ENCODE measurements at regions not wholly inside any gene's neighbourhood (a gene's known extent, or its start where the extent isn't known, plus 50 kb on each side); places are given as distances from the start of the nearest gene placed in this dataset.

DNA sequence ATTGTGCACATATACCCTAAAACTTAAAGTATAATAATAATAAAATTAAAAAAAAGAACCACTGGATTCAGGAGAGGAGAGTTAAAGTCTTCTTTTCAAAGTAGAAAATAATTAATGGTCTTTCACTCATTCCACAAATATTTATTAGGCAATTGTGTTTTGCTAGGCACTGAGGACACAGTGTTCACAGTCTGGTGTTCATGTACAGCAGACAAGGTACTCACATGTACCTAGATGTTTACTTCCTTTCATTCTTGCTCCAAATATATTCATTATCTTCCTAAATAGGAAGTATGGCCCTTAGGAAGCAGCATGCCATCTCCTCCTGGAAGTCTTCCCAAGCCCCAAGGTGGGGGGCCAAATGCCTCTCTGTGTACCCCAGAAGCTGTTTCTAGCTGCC, 265.0 kb downstream of the NPHP4 start:
- no peak for TF ChIP-seq CTCF (conservative IDR thresholded peaks at IDR 0.05; ENCODE audit: low read depth, low read length)
- TF ChIP-seq EZH2 (IDR thresholded peaks at IDR 0.05; ENCODE audit: low read length, unreplicated experiment) = no peak
